H9 (cell line): ENCODE measurements at regions not wholly inside any gene's neighbourhood (a gene's known extent, or its start where the extent isn't known, plus 50 kb on each side); places are given as distances from the start of the nearest gene placed in this dataset.

Source experiments
- DNase-seq: peaks from one replicate; pipeline ENCODE4 v3.0.0-alpha.2; 2017
- H2AFZ ChIP-seq: one replicate; pipeline ENCODE4 v1.6.1; 2013; ENCODE audit warnings: mild to moderate bottlenecking, low read length, control low read depth, moderate library complexity
- H2AK5ac ChIP-seq: 2 replicates; pipeline ENCODE4 v1.6.1; 2013; ENCODE audit warnings: low read length, control low read depth, mixed read lengths; ENCODE audit not compliant: insufficient read length
- H2BK120ac ChIP-seq: one replicate; pipeline ENCODE4 v1.6.1; 2013; ENCODE audit warnings: low read depth, mild to moderate bottlenecking, low read length, control low read depth, inconsistent platforms; ENCODE audit not compliant: poor library complexity, severe bottlenecking
- H2BK12ac ChIP-seq: 2 replicates; pipeline ENCODE4 v1.6.1; 2013; ENCODE audit warnings: low read length, control low read depth, mixed read lengths, low read depth; ENCODE audit not compliant: insufficient read length
- H2BK15ac ChIP-seq: 2 replicates; pipeline ENCODE4 v1.6.1; 2013; ENCODE audit warnings: low read depth, low read length, control low read depth
- H2BK20ac ChIP-seq: one replicate; pipeline ENCODE4 v1.6.1; 2013; ENCODE audit warnings: low read depth, mild to moderate bottlenecking, low read length, control low read depth, inconsistent platforms; ENCODE audit not compliant: poor library complexity, severe bottlenecking
- H2BK5ac ChIP-seq: 2 replicates; pipeline ENCODE4 v1.6.1; 2013; ENCODE audit warnings: low read length, control low read depth, mixed read lengths; ENCODE audit not compliant: insufficient read length
- H3K14ac ChIP-seq: 2 replicates; pipeline ENCODE4 v1.6.1; 2013; ENCODE audit warnings: low read length, control low read depth; ENCODE audit not compliant: insufficient read depth
- H3K18ac ChIP-seq: 2 replicates; pipeline ENCODE4 v1.6.1; 2013; ENCODE audit warnings: low read depth, mild to moderate bottlenecking, mixed read lengths, low read length, control low read depth; ENCODE audit not compliant: insufficient read length
- H3K23ac ChIP-seq: 2 replicates; pipeline ENCODE4 v1.6.1; 2013; ENCODE audit warnings: low read length, control low read depth, mixed read lengths, low read depth; ENCODE audit not compliant: insufficient read length
- H3K23me2 ChIP-seq: 2 replicates; pipeline ENCODE4 v1.6.1; 2013; ENCODE audit warnings: low read depth, mild to moderate bottlenecking, mixed read lengths, low read length, control low read depth; ENCODE audit not compliant: insufficient read length, poor library complexity, severe bottlenecking
- H3K27ac ChIP-seq: 2 replicates; pipeline ENCODE4 v1.5.1; 2013; ENCODE audit warnings: low read length, control low read depth, mixed read lengths, low read depth; ENCODE audit not compliant: insufficient read length
- H3K27me3 ChIP-seq: 2 replicates; pipeline ENCODE4 v1.6.1; 2013; ENCODE audit warnings: low read length, control low read depth, inconsistent platforms; ENCODE audit not compliant: insufficient read depth
- H3K4ac ChIP-seq: 2 replicates; pipeline ENCODE4 v1.6.1; 2013; ENCODE audit warnings: low read depth, mild to moderate bottlenecking, control low read depth, inconsistent platforms, low read length, moderate library complexity
- H3K4me1 ChIP-seq: 2 replicates; pipeline ENCODE4 v1.6.1; 2013; ENCODE audit warnings: low read length, control low read depth, inconsistent platforms; ENCODE audit not compliant: insufficient read depth
- H3K4me2 ChIP-seq: 2 replicates; pipeline ENCODE4 v1.6.1; 2013; ENCODE audit warnings: low read length, control low read depth, mixed read lengths; ENCODE audit not compliant: insufficient read length, insufficient read depth
- H3K56ac ChIP-seq: 2 replicates; pipeline ENCODE4 v1.6.1; 2013; ENCODE audit warnings: low read depth, mild to moderate bottlenecking, mixed read lengths, low read length, control low read depth; ENCODE audit not compliant: insufficient read length
- H3K79me1 ChIP-seq: 2 replicates; pipeline ENCODE4 v1.6.1; 2013; ENCODE audit warnings: low read depth, mild to moderate bottlenecking, moderate library complexity, low read length, control low read depth, inconsistent platforms; ENCODE audit not compliant: insufficient read depth, poor library complexity, severe bottlenecking
- H3K79me2 ChIP-seq: 2 replicates; pipeline ENCODE4 v1.6.1; 2013; ENCODE audit warnings: low read length, control low read depth, inconsistent platforms; ENCODE audit not compliant: insufficient read depth
- H3K9ac ChIP-seq: 2 replicates; pipeline ENCODE4 v1.6.1; 2013; ENCODE audit warnings: low read length, control low read depth, mixed read lengths; ENCODE audit not compliant: insufficient read length; ENCODE audit errors: extremely low read depth
- H3K9me3 ChIP-seq: one replicate; pipeline ENCODE4 v1.6.1; 2013; ENCODE audit warnings: low read depth, low read length, inconsistent platforms; ENCODE audit not compliant: control insufficient read depth
- H3T11ph ChIP-seq: one replicate; pipeline ENCODE4 v1.6.1; 2013; ENCODE audit warnings: mild to moderate bottlenecking, low read length, control low read depth, inconsistent platforms
- H4K20me1 ChIP-seq: one replicate; pipeline ENCODE4 v1.6.1; 2013; ENCODE audit not compliant: control insufficient read depth, insufficient read length, insufficient read depth
- H4K5ac ChIP-seq: 2 replicates; pipeline ENCODE4 v1.6.1; 2013; ENCODE audit warnings: low read depth, mild to moderate bottlenecking, mixed read lengths, low read length, control low read depth; ENCODE audit not compliant: insufficient read length
- H4K8ac ChIP-seq: replicated peaks from 2 replicates; pipeline ENCODE4 v1.6.1; 2013; ENCODE audit warnings: low read length, control low read depth, mixed read lengths, low read depth; ENCODE audit not compliant: insufficient read length
- H4K91ac ChIP-seq: 2 replicates; pipeline ENCODE4 v1.6.1; 2013; ENCODE audit warnings: low read depth, mild to moderate bottlenecking, moderate library complexity, mixed read lengths, low read length, control low read depth; ENCODE audit not compliant: insufficient read length
- H3K27ac Mint-ChIP-seq, 3 experiments: 2 replicates in 2 of 3; 3 replicates in 1 of 3; pipeline ENCODE4 v1.8.0; 2020 to 2021; ENCODE audit warnings: mixed read lengths in 3 of 3, mild to moderate bottlenecking in 1 of 3, moderate library complexity in 1 of 3
- H3K27me3 Mint-ChIP-seq: 2 replicates; pipeline ENCODE4 v1.8.0; 2021; ENCODE audit warnings: low read depth, mild to moderate bottlenecking, moderate library complexity, mixed read lengths
- H3K36me3 Mint-ChIP-seq, 3 experiments: 2 replicates in 2 of 3; 3 replicates in 1 of 3; pipeline ENCODE4 v1.8.0; 2020 to 2021; ENCODE audit warnings: low read depth in 3 of 3, mixed read lengths in 3 of 3; ENCODE audit not compliant: insufficient read depth in 1 of 3
- H3K4me1 Mint-ChIP-seq, 2 experiments: 2 replicates each; pipeline ENCODE4 v1.8.0; 2020; ENCODE audit warnings: mixed read lengths in 2 of 2
- H3K4me3 Mint-ChIP-seq, 2 experiments: 2 replicates in 1 of 2; 3 replicates in 1 of 2; pipeline ENCODE4 v1.8.0; 2020 to 2021; ENCODE audit warnings: mild to moderate bottlenecking in 2 of 2, mixed read lengths in 2 of 2, moderate library complexity in 1 of 2
- H3K9me3 Mint-ChIP-seq, 2 experiments: 2 replicates in 1 of 2; 3 replicates in 1 of 2; pipeline ENCODE4 v1.8.0; 2020; ENCODE audit warnings: mild to moderate bottlenecking in 2 of 2, mixed read lengths in 2 of 2, moderate library complexity in 1 of 2
- CTCF ChIP-seq: fragments of 200-600 bp; sonication (generic); conservative IDR thresholded peaks from 3 replicates; pipeline ENCODE4 v1.8.0; 2021; ENCODE audit warnings: antibody characterized with exemption, mild to moderate bottlenecking
- WGBS: extraction: QIAGEN DNeasy Blood & Tissue Kit; methylation state at CpG from one replicate; pipeline ENCODE4 v1.1.7; 2013; ENCODE audit warnings: missing lambda C conversion rate, low lambda C conversion rate, mixed read lengths; ENCODE audit not compliant: insufficient read length; ENCODE audit errors: extremely low coverage; 5-methylcytosine and 5-hydroxymethylcytosine counted together

- no peaks in the 10 kb centered on the region for H3K23me2 ChIP-seq
- no peak overlapping the region for H4K91ac ChIP-seq
- H3K23ac ChIP-seq, result no peak overlapping the region
- H2AFZ ChIP-seq, result no peak overlapping the region
- H3K27me3 Mint-ChIP-seq, result peaks cover 3% of the 10 kb centered on the region
- H3K9me3 Mint-ChIP-seq, result peaks cover 0 to 4% of the 10 kb centered on the region in 2 experiments; a peak in 2 of 5 replicates
- H3K27ac ChIP-seq, result no peak overlapping the region
- H2AK5ac ChIP-seq, result no peak overlapping the region
- no peak for TF ChIP-seq CTCF
- H3K79me2 ChIP-seq, result no peaks in the 10 kb centered on the region
- no peak overlapping the region for H2BK120ac ChIP-seq
- no peak overlapping the region for H3K4me3 Mint-ChIP-seq
- H3K56ac ChIP-seq, result no peak overlapping the region
- H3K79me1 ChIP-seq, result no peaks in the 10 kb centered on the region
- no peaks in the 10 kb centered on the region for H3K9me3 ChIP-seq
- H2BK5ac ChIP-seq, result no peak overlapping the region
- no peak overlapping the region for H3K14ac ChIP-seq
- no peak overlapping the region for H2BK12ac ChIP-seq
- no peak overlapping the region for H3K9ac ChIP-seq
- whole genome bisulfite sequencing, result no CpG with 5 or more reads among the region's 3 CpGs
- DNase-seq, result no peak
- H4K8ac ChIP-seq, result no peak overlapping the region
- H3K4me1 Mint-ChIP-seq, result peaks cover 9 to 10% of the 10 kb centered on the region in 2 experiments
- H3T11ph ChIP-seq, result no peak overlapping the region
- peak overlapping the region in 1 of 3 experiments; percentile 66; a peak in 1 of 7 replicates for H3K27ac Mint-ChIP-seq
- no peak overlapping the region for H4K5ac ChIP-seq
- no peak overlapping the region for H2BK15ac ChIP-seq
- no peaks in the 10 kb centered on the region for H3K27me3 ChIP-seq
- H2BK20ac ChIP-seq, result no peak overlapping the region
- no peaks in the 10 kb centered on the region for H4K20me1 ChIP-seq
- no peak overlapping the region for H3K4me2 ChIP-seq
- H3K4ac ChIP-seq, result no peak overlapping the region
- no peaks in the 10 kb centered on the region for H3K4me1 ChIP-seq
- no peaks in the 10 kb centered on the region; a peak in 2 of 7 replicates for H3K36me3 Mint-ChIP-seq
- H3K18ac ChIP-seq, result no peak overlapping the region
These were observed 669.7 kb upstream of the HS6ST1 start for GRCh38 chr2:128988326-128988725.
